ENCODE measurements at regions not wholly inside any gene's neighbourhood (a gene's known extent, or its start where the extent isn't known, plus 50 kb on each side); places are given as distances from the start of the nearest gene placed in this dataset.

DNA sequence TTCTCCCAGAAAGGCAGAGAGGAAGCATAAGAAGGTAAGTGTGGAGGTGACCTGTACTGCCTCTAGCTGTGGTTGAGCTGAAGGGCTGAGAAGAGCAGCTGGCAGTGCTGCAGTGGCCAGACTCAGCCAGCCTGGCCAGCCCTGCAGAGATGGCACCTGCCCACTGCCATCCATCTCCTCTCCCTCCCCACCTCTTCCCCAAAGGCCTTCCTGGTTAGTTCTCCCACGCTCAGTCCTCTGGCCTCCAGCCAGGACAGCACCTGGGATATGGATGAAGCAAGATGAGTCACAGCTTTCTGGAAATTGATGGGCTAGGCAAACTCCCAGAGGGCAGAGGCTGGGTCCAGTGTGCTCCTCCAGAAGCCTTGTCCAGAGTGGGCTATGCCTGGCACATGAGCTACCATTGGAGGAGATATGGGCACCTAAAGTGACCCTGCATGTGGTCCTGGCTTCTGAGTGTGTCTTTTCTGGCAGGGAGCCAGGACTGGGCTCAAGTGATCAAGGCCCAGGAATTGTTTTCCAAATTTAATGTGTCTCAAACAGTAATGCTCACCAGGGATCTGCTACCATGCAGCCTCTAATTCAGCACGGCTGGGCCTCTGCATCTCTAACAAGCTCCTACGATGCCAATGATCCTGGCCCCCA is 81.0 kb upstream of the CACUL1 start:
- TF ChIP-seq, protein P1, sequence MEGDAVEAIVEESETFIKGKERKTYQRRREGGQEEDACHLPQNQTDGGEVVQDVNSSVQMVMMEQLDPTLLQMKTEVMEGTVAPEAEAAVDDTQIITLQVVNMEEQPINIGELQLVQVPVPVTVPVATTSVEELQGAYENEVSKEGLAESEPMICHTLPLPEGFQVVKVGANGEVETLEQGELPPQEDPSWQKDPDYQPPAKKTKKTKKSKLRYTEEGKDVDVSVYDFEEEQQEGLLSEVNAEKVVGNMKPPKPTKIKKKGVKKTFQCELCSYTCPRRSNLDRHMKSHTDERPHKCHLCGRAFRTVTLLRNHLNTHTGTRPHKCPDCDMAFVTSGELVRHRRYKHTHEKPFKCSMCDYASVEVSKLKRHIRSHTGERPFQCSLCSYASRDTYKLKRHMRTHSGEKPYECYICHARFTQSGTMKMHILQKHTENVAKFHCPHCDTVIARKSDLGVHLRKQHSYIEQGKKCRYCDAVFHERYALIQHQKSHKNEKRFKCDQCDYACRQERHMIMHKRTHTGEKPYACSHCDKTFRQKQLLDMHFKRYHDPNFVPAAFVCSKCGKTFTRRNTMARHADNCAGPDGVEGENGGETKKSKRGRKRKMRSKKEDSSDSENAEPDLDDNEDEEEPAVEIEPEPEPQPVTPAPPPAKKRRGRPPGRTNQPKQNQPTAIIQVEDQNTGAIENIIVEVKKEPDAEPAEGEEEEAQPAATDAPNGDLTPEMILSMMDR (IDR thresholded peaks at IDR 0.05) = no peak
- TF ChIP-seq POLR2A (IDR thresholded peaks at IDR 0.05) = no peak

Measured in thyroid gland (tissue), 4 donors.